Psoas muscle (tissue), 7 donors: ENCODE measurements at regions not wholly inside any gene's neighbourhood (a gene's known extent, or its start where the extent isn't known, plus 50 kb on each side); places are given as distances from the start of the nearest gene placed in this dataset.

ENCODE experiments used
- ATAC-seq, 4 donors: fragments of 200-7000 bp; cut with Tn5 transposase; one replicate each; pipeline ENCODE4 v1.9.1; 2020; ENCODE audit warnings: moderate library complexity in 3 of 4, mild to moderate bottlenecking in 2 of 4
- DNase-seq, 2 donors: peaks; one replicate each; pipeline ENCODE4 v3.0.0-alpha.2; 2020
- H3K27ac ChIP-seq: fragments of 200-600 bp; one replicate; pipeline ENCODE4 v1.8.0; 2022
- H3K27me3 ChIP-seq, 3 donors: fragments of 200-600 bp in 1 of 3; one replicate each; pipeline versions ENCODE4 v1.6.1 to v1.8.0; 2013 to 2022; ENCODE audit warnings: low read length in 2 of 3, mild to moderate bottlenecking in 2 of 3, moderate library complexity in 1 of 3; ENCODE audit not compliant: insufficient read depth in 3 of 3
- H3K36me3 ChIP-seq, 2 donors: fragments of 200-600 bp in 1 of 2; one replicate each; pipeline versions ENCODE4 v1.6.1 to v1.8.0; 2013 to 2022; ENCODE audit warnings: low read depth in 1 of 2, mild to moderate bottlenecking in 1 of 2, moderate library complexity in 1 of 2; ENCODE audit not compliant: insufficient read depth in 1 of 2
- H3K4me1 ChIP-seq: fragments of 200-600 bp; one replicate; pipeline ENCODE4 v1.8.0; 2022
- H3K4me3 ChIP-seq: fragments of 200-600 bp; one replicate; pipeline ENCODE4 v1.8.0; 2022; ENCODE audit warnings: mild to moderate bottlenecking
- H3K9me3 ChIP-seq: fragments of 200-600 bp; one replicate; pipeline ENCODE4 v1.8.0; 2022
- WGBS, 3 donors: extraction: QIAGEN DNeasy Blood & Tissue Kit; methylation state at CpG; one replicate each; pipeline versions ENCODE4 v1.1.6 to v1.1.7; 2013; 5-methylcytosine and 5-hydroxymethylcytosine counted together
- intact Hi-C, 2 donors: fragments of 100-400 bp; cut with DNase I; formaldehyde crosslinking; loops; one replicate each; pipeline versions ENCODE4 v1.11.0 to v1.14.2; 2022
- TF ChIP-seq, protein P1 (sequence below): fragments of 200-600 bp; IDR thresholded peaks from one replicate; pipeline ENCODE4 v1.8.0; 2022; ENCODE audit warnings: antibody characterized with exemption
- donor health status: healthy with polysubstance abuse.
- donor health status: DM: no; HTN: no; CAD: no; lungs with moderate emphysema.
- donor health status: Bipolar disorder and iron deficiency.
- donor health status: healthy.
- donor health status: DM: yes; HTN: yes; CAD: no.
- donor health status: DM: no; HTN: no; CAD: no.
- donor health status: DM: yes; HTN: yes; CAD: no.

DNA sequence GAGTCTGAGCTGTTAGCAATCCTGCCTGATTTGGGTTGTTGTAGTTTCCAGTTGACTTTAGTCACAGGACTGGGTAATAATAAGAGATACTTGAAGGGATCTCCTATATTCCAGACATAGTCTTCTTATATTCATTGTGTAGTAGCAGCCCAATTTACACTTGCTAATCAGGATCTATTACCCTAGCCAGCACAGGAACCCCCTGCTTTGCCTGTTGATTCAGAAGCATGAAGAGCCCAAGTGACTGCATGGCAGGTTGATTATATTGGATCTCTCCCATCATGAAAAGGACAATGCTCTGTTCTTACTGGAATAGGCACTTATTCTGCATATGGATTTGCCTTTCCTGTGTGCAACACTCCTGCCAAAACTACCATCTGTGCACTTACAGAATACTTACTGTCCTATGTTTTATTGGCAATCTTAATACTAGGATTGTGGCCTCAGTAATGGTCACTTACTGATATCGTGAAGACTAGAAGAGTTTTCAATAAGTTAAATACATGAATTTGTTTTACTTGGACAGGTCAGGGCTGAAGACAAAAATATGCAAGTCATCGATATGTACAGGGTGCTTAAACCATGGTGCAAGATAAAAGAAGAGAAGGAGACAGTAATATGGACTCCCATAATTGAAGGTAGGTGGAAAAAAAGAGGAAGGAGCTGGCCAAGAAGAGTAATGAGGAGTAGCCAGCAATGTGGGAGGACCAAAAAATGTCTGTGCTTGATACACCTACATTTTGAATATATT, 304.1 kb downstream of the MCTP2 start:
- DNase-seq: no peak
- TF ChIP-seq, protein P1, sequence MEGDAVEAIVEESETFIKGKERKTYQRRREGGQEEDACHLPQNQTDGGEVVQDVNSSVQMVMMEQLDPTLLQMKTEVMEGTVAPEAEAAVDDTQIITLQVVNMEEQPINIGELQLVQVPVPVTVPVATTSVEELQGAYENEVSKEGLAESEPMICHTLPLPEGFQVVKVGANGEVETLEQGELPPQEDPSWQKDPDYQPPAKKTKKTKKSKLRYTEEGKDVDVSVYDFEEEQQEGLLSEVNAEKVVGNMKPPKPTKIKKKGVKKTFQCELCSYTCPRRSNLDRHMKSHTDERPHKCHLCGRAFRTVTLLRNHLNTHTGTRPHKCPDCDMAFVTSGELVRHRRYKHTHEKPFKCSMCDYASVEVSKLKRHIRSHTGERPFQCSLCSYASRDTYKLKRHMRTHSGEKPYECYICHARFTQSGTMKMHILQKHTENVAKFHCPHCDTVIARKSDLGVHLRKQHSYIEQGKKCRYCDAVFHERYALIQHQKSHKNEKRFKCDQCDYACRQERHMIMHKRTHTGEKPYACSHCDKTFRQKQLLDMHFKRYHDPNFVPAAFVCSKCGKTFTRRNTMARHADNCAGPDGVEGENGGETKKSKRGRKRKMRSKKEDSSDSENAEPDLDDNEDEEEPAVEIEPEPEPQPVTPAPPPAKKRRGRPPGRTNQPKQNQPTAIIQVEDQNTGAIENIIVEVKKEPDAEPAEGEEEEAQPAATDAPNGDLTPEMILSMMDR: no peak
- Histone ChIP-seq H3K9me3 (no peaks in the 10 kb centered on the region), H3K4me1 (no peaks in the 10 kb centered on the region), H3K27ac (no peak overlapping the region), H3K36me3 (no peaks in the 10 kb centered on the region), H3K27me3 (no peaks in the 10 kb centered on the region), H3K4me3 (no peak overlapping the region)
- intact Hi-C loops: no loop called here
- WGBS, 3 donors: 62 to 92% (median 88%) methylated on average over 2 of the region's 2 CpGs
- no peak for ATAC-seq

DNA sequence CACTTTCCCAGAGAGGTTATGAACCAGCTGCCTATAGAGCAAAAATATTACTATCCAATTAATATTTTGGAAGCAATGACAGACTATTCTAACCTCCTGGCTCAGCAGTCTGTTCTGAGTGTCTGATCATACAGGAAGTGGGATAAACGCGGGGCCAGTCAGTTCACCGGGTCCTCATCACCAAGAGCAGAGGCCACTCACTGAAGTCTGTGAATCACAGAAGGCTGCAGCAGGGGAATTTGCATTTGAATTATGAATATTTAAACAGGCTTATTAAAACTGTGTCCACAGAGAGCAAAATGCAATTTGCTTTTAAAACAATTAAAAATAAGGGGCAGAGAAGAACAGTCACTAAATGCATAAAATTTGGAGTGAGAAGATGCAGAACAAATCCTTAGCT, 305.2 kb downstream of the MCTP2 start:
- Histone ChIP-seq H3K4me1 (no peaks in the 10 kb centered on the region), H3K9me3 (no peaks in the 10 kb centered on the region), H3K4me3 (no peak overlapping the region), H3K27me3 (no peaks in the 10 kb centered on the region), H3K27ac (no peak overlapping the region), H3K36me3 (no peaks in the 10 kb centered on the region)
- TF ChIP-seq, protein P1: no peak
- ATAC-seq (no peak), DNase-seq (no peak)
- intact Hi-C loops: no loop called here
- 32 to 44% (median 38%) methylated on average over 3 of the region's 3 CpGs for WGBS, 3 donors

DNA sequence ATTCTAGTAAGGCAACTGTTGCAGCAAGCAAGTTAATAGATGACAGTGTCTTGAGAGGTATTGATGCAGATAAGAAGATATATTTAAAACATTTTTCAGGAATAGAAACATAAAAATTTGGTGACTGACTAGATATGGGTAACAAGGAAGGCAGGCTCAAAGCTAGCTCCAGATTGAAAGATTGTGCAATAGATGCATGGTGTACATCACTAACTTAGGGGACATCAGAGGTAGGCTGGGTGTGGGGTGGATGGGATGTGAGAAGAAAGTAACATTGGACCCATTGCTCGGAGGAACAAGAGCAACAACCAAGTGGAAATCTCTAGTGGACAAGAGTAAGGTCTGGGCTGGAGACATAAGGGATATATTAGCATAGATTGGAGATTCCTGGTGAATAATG, 306.9 kb downstream of the MCTP2 start:
- no peaks in the 10 kb centered on the region for H3K4me1 ChIP-seq
- ATAC-seq (no peak), DNase-seq (no peak)
- 0 to 41% (median 0%) methylated on average over 1 of the region's 1 CpG for WGBS, 3 donors
- H3K27me3 ChIP-seq: no peaks in the 10 kb centered on the region
- H3K27ac ChIP-seq: no peak overlapping the region
- H3K36me3 ChIP-seq: no peaks in the 10 kb centered on the region
- H3K9me3 ChIP-seq: no peaks in the 10 kb centered on the region
- H3K4me3 ChIP-seq: no peak overlapping the region
- intact Hi-C loops: no loop called here
- TF ChIP-seq, protein P1: no peak

DNA sequence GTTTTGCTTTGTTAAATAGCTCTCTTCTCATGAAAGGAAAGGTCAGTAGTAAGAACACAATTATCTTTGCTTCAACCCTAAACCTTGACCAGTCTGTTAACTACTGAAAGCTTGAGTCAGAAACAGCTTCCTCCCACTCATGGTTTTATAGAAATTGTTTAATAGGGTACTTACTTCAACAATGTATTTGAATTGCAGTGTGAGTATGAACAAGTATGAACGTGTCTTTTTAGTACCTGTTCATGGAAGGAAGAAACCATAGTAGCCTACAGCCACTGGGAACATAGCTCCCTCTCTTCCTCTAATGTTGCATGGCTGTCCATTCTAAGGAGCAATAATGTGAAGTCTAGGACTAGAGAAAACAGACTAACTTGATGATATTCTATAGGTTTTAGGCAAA, 311.0 kb downstream of the MCTP2 start:
- 67 to 75% (median 74%) methylated on average over 1 of the region's 1 CpG for WGBS, 3 donors
- no peak overlapping the region for H3K27ac ChIP-seq
- ATAC-seq: no peak
- intact Hi-C loops: no loop called here
- no peak overlapping the region for H3K4me3 ChIP-seq
- no peaks in the 10 kb centered on the region for H3K36me3 ChIP-seq
- no peaks in the 10 kb centered on the region for H3K27me3 ChIP-seq
- no peaks in the 10 kb centered on the region for H3K9me3 ChIP-seq
- no peak for DNase-seq
- H3K4me1 ChIP-seq: no peaks in the 10 kb centered on the region
- TF ChIP-seq, protein P1: no peak

DNA sequence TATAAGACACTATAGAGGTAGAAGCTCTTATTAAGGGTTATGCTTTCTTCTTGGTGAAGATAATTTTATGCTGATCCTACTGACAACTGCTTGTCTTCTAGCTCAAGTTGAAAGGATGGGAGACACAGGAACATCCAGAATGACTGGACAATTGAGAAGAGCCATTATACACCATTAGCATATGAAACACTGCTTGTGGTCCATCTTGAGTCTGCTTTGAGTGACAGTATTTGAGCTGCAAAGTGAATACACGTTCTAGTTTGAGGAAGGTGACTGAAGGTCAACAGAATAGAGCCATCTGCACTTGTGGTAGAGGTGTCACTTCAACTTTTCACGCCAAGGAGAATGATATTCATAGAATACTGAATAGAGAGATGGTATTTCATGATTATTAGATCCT, 315.4 kb downstream of the MCTP2 start:
- no peak overlapping the region for H3K27ac ChIP-seq
- H3K4me3 ChIP-seq: no peak overlapping the region
- 59 to 71% (median 63%) methylated on average over 2 of the region's 2 CpGs for WGBS, 3 donors
- no peaks in the 10 kb centered on the region for H3K9me3 ChIP-seq
- DNase-seq: no peak
- intact Hi-C loops: no loop called here
- no peaks in the 10 kb centered on the region for H3K36me3 ChIP-seq
- ATAC-seq: no peak
- no peaks in the 10 kb centered on the region for H3K27me3 ChIP-seq
- TF ChIP-seq, protein P1: no peak
- H3K4me1 ChIP-seq: no peaks in the 10 kb centered on the region
